ENCODE measurements at regions not wholly inside any gene's neighbourhood (a gene's known extent, or its start where the extent isn't known, plus 50 kb on each side); places are given as distances from the start of the nearest gene placed in this dataset.

DNA sequence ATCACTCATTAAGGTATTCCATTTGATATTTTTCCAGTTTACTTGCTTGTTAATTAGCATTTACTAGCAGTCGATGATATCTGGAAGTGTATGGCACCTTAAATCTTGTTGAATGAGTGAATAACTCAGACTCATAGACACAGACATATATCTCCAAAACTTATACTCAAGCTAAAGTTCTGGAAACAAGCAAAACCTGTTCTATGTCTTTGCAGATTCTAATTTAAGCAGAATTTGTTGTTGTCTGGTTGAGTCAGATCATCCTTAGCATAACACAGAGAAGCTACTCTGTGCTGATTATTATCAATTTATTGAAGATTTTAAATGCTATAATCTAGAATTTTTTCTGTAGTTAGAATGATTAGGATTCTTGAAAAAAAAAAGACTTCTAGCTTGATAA lies 296.2 kb downstream of the MDFIC start:
- H3K4me1 ChIP-seq = peaks cover 10% of the 10 kb centered on the region
- intact Hi-C loops (cut with DNase I) = no loop called here

DNA sequence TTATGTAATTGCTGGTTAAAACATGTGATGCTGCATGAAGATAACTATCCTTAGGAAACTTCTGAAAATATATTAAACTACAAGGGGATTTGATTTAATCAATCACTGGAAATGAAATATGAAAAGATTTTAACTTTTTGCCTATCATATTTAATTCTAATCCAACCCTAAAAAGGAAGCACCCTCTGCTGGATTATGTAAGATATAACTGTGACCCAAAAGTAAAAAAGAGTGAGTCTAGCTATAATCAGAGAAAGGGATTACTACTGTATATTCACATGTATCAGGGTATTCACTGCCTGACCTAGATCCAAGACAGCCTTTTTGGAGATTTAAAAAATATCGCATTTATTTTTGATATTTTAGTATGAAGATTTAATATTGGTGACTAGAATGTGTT lies 295.5 kb downstream of the MDFIC start:
- intact Hi-C loops (cut with DNase I) = no loop called here
- ATAC-seq (peak in 1 of 2 donors; percentile 46), DNase-seq (no peak)
- Histone ChIP-seq H3K4me3 (no peak overlapping the region), H3K9me3 (no peaks in the 10 kb centered on the region), H3K36me3 (no peaks in the 10 kb centered on the region), H3K4me1 (peaks cover 10% of the 10 kb centered on the region), H3K27ac (no peak overlapping the region), H3K27me3 (ENCODE audit: low read depth) (no peaks in the 10 kb centered on the region)
- TF ChIP-seq, protein P1, sequence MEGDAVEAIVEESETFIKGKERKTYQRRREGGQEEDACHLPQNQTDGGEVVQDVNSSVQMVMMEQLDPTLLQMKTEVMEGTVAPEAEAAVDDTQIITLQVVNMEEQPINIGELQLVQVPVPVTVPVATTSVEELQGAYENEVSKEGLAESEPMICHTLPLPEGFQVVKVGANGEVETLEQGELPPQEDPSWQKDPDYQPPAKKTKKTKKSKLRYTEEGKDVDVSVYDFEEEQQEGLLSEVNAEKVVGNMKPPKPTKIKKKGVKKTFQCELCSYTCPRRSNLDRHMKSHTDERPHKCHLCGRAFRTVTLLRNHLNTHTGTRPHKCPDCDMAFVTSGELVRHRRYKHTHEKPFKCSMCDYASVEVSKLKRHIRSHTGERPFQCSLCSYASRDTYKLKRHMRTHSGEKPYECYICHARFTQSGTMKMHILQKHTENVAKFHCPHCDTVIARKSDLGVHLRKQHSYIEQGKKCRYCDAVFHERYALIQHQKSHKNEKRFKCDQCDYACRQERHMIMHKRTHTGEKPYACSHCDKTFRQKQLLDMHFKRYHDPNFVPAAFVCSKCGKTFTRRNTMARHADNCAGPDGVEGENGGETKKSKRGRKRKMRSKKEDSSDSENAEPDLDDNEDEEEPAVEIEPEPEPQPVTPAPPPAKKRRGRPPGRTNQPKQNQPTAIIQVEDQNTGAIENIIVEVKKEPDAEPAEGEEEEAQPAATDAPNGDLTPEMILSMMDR (IDR thresholded peaks at IDR 0.05) = peak; percentile 38

More for the DNA sequence above, 296.2 kb downstream of the MDFIC start:
- Histone ChIP-seq H3K4me3 (no peak overlapping the region), H3K27me3 (ENCODE audit: low read depth) (no peaks in the 10 kb centered on the region), H3K9me3 (no peaks in the 10 kb centered on the region), H3K27ac (no peak overlapping the region), H3K36me3 (no peaks in the 10 kb centered on the region)
- TF ChIP-seq, protein P1 (IDR thresholded peaks at IDR 0.05) = no peak
- DNase-seq = no peak
- no peak for ATAC-seq

DNA sequence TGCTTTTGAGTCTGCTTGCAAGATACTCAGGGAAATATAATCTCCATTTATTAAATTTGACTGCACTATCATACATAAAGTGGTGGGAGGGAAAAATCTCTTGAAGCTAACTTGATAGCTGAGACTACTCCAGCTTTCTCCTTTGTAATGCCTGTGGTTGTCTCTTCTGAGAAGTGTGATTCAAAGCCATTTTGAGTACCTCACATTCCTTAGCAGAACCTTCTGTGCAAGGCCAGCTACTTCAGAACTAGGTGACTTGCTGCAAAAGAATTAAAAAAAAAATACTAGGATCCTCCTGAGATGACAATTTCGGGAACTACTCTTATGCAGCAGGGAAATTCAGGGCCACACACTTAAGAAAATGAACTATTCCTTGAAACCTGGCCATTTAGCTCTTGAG lies 294.8 kb downstream of the MDFIC start:
- no peaks in the 10 kb centered on the region for H3K9me3 ChIP-seq
- H3K27ac ChIP-seq = no peak overlapping the region
- no peaks in the 10 kb centered on the region for H3K27me3 ChIP-seq (ENCODE audit: low read depth)
- no peak for DNase-seq
- ATAC-seq = peak; percentile 76 to 85
- H3K4me1 ChIP-seq = peaks cover 10% of the 10 kb centered on the region
- TF ChIP-seq, protein P1 (IDR thresholded peaks at IDR 0.05) = no peak
- intact Hi-C loops (cut with DNase I) = no loop called here
- H3K4me3 ChIP-seq = no peak overlapping the region
- H3K36me3 ChIP-seq = no peaks in the 10 kb centered on the region

DNA sequence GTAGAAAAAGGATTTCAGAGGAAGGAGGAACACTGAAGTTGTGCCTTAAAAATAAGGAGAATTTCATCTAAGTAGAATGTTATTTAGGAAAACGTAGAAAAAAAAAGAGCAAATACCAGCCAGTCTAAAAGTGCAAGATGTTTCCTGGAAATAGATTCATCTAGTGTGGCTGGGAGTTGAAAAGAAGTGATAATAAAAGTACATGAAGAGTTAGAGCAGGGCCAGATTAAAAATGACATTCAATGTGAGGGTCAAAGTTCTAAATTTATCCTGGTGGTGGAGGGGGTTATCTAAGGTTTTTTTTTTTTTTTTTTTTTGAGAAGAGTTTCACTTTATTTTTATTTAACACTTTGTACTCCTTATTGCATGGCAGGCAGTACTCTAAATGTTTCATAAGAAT lies 289.3 kb downstream of the MDFIC start:
- no peaks in the 10 kb centered on the region for H3K27me3 ChIP-seq (ENCODE audit: low read depth)
- H3K36me3 ChIP-seq = no peaks in the 10 kb centered on the region
- no peak overlapping the region for H3K4me3 ChIP-seq
- H3K9me3 ChIP-seq = peaks cover 2% of the 10 kb centered on the region
- intact Hi-C loops (cut with DNase I) = no loop called here
- TF ChIP-seq, protein P1 (IDR thresholded peaks at IDR 0.05) = no peak
- no peaks in the 10 kb centered on the region for H3K4me1 ChIP-seq
- no peak for DNase-seq
- ATAC-seq = no peak
- no peak overlapping the region for H3K27ac ChIP-seq

DNA sequence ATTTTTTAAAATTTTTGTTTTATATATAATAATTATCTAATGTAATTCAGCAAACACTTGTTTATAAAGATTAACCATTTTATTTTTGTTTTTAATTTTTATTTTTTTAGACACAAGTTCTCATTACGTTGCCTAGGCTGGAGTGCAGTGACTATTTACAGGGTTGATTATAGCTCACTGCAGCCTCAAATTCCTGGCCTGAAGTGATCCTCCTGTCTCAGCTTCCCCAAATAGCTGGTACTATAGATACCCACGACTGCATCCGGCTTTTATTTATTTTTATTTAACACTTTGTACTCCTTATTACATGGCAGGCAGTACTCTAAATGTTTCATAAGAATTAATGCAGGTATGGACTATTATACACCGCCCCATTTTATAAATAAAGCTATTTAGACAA lies 288.7 kb downstream of the MDFIC start:
- intact Hi-C loops (cut with DNase I) = no loop called here
- ATAC-seq (no peak), DNase-seq (no peak)
- Histone ChIP-seq H3K27me3 (ENCODE audit: low read depth) (no peaks in the 10 kb centered on the region), H3K9me3 (peaks cover 5% of the 10 kb centered on the region), H3K4me3 (no peak overlapping the region), H3K27ac (no peak overlapping the region), H3K36me3 (no peaks in the 10 kb centered on the region), H3K4me1 (no peaks in the 10 kb centered on the region)
- TF ChIP-seq, protein P1 (IDR thresholded peaks at IDR 0.05) = no peak

Data from lower lobe of right lung (tissue), 2 donors.